ENCODE measurements at regions not wholly inside any gene's neighbourhood (a gene's known extent, or its start where the extent isn't known, plus 50 kb on each side); places are given as distances from the start of the nearest gene placed in this dataset.

DNA sequence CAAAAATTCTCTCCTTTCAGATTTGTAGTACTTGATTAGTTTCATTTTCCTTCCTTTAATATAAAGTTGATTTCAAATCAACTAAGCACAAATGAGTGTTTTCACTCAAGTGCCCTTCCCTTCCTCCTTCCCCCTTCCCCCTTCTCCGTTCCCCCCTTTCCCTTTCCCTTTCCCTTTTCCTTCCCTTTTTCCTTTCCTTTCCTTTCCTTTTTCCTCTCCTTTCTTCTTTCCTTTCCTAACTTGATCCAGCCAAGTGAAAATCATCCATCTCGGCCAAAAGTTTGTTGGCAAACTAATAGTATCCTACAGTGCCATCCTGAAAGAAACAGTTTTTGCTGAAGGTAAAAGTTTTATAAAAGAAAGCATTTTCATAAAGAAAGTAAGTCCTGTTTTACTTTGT, 85.3 kb upstream of the CD180 start:
- TF ChIP-seq, protein P1, sequence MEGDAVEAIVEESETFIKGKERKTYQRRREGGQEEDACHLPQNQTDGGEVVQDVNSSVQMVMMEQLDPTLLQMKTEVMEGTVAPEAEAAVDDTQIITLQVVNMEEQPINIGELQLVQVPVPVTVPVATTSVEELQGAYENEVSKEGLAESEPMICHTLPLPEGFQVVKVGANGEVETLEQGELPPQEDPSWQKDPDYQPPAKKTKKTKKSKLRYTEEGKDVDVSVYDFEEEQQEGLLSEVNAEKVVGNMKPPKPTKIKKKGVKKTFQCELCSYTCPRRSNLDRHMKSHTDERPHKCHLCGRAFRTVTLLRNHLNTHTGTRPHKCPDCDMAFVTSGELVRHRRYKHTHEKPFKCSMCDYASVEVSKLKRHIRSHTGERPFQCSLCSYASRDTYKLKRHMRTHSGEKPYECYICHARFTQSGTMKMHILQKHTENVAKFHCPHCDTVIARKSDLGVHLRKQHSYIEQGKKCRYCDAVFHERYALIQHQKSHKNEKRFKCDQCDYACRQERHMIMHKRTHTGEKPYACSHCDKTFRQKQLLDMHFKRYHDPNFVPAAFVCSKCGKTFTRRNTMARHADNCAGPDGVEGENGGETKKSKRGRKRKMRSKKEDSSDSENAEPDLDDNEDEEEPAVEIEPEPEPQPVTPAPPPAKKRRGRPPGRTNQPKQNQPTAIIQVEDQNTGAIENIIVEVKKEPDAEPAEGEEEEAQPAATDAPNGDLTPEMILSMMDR (IDR thresholded peaks at IDR 0.05) = no peak
- no peak for TF ChIP-seq POLR2A (IDR thresholded peaks at IDR 0.05)

Data from uterus (tissue), 2 donors.